ENCODE measurements at regions not wholly inside any gene's neighbourhood (a gene's known extent, or its start where the extent isn't known, plus 50 kb on each side); places are given as distances from the start of the nearest gene placed in this dataset.

DNA sequence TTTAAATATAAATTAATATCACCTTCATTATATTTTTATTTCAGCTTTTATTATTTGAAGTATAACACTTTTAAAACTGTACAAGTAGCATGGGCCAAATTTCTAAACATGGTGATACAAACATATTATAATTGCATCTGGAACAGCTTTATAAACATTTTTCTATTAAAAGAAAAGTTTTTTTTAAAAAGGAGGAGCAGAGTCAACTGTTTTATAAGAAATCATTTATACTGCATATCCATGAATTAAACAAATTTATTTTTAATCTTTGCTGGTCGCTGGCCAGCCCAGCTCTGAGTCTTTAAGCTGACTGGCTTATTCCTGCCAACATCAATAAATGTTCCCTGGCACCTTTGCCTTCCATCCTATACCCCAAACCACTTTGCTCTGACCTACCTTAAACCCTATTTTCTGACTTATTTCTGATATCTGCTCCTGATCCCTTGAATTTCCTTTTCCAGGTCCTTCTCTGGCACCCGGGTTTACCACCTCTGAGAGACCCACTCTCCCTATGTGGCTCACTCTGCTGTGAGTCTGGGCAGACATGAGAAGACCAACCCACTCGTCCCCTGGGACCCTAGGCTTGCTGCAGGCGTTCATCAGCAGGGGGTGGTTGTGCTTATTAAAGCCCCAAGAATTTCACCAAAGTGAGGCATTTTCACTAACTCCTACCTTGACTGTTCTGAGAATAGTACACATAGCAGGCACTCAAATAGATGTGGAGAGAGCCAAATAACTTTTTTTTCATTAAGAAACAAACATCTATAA, 220.3 kb downstream of the KLF12 start:
- Histone ChIP-seq H3K4me1 (no peaks in the 10 kb centered on the region), H3K27me3 (ENCODE audit: low read depth) (no peaks in the 10 kb centered on the region), H3K9me3 (no peaks in the 10 kb centered on the region), H3K4me3 (no peak overlapping the region), H3K36me3 (replicated peaks) (no peaks in the 10 kb centered on the region)
- no peak for DNase-seq (ENCODE audit: low spot score in 2 of 2)
- in situ Hi-C loops (cut with MboI; ENCODE audit: low sequenced_read_pairs): no loop called here

DNA sequence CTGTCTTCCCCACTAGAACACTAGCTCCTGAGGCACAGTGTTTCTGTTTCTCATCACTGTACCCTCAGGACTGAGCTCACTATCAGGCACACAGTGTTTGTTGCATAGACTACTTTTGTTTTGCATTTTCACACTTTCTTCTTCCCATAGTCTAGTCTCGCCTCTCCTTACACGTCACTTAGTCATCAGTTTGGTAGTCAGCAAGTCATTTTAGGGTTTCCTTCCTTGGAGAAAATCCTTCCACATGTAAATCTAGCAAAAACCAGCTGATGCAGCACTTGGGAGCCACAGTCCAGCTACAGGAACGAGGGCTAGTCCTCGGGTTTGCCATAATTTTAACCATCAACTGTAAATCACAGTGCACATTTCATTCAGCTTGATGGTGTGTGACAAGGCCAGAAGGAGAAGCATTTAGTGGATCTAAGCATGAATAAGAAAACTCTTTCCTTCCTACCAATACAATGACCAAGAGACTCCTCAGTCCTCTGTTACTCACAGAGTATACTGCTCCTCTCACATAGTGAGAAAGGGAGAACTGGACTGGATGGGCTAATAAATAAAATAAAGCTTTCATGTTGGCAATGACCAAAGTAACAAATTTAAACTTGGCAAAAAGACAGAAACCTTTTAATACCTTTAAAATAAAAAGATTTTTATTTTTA, 221.0 kb downstream of the KLF12 start:
- in situ Hi-C loops (cut with MboI; ENCODE audit: low sequenced_read_pairs): no loop called here
- DNase-seq (ENCODE audit: low spot score in 2 of 2): no peak
- Histone ChIP-seq H3K4me1 (no peaks in the 10 kb centered on the region), H3K27me3 (ENCODE audit: low read depth) (no peaks in the 10 kb centered on the region), H3K36me3 (replicated peaks) (no peaks in the 10 kb centered on the region), H3K4me3 (no peak overlapping the region), H3K9me3 (no peaks in the 10 kb centered on the region)

DNA sequence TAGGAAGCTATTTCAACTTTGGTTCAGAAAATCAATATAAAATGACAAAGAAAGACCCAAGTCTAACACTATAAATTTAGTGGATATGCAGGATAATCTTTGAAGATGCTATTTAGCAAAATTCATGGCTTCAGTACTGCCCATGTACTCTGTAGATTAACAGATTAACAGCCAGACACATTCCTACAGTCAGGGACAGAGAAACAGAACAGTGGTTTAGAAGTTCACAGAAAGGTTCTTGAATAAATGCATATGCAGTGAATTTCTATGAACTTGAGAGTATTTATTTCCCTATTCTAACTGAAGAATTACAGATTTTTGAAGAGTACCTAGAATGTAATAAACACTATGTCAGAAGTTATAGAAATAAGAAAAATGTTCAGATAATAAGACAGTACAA, 222.8 kb downstream of the KLF12 start:
- in situ Hi-C loops (cut with MboI; ENCODE audit: low sequenced_read_pairs): no loop called here
- Histone ChIP-seq H3K36me3 (replicated peaks) (no peaks in the 10 kb centered on the region), H3K27me3 (ENCODE audit: low read depth) (no peaks in the 10 kb centered on the region), H3K9me3 (no peaks in the 10 kb centered on the region), H3K4me3 (no peak overlapping the region), H3K4me1 (no peaks in the 10 kb centered on the region)
- no peak for DNase-seq (ENCODE audit: low spot score in 2 of 2)

DNA sequence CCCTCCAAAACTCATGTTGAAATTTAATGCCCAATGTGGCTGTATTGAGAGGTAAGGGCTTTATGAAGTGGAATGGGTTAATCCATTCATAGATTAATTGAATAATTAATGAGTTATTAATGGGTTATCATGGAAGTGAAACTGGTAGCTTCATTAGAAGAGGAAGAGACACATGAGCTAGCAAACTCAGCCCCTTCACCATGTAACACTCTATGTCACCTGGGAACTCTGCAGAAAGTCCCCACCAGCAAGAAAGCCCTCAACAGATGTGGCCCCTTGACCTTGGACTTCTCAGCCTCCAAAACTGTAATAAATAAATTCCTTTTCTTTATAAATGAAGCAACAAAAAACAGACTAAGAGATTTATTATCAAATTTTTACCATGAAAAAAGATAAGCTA, 223.5 kb downstream of the KLF12 start:
- H3K4me3 ChIP-seq: no peak overlapping the region
- in situ Hi-C loops (cut with MboI; ENCODE audit: low sequenced_read_pairs): no loop called here
- no peaks in the 10 kb centered on the region for H3K9me3 ChIP-seq
- H3K27me3 ChIP-seq (ENCODE audit: low read depth): no peaks in the 10 kb centered on the region
- no peaks in the 10 kb centered on the region for H3K36me3 ChIP-seq (replicated peaks)
- no peak for DNase-seq (ENCODE audit: low spot score in 2 of 2)
- no peaks in the 10 kb centered on the region for H3K4me1 ChIP-seq

DNA sequence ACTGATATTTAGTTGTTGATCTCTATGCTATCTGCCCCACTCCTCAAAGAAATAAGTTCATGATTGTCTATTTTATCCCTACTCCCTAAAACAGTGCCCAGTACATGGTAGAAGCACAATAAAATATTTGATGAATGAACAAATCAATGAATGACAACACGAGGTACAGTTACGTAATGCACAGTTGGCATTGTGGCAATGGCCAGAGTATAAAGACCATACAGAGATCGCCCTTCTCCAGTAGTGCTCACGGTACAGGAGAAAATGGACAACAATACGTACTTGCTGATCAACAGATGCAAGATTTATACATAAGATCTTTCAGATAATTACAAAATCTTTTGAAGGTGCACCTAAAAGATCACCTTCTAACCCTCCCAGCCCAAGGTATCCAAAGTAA, 225.4 kb downstream of the KLF12 start:
- Histone ChIP-seq H3K9me3 (no peaks in the 10 kb centered on the region), H3K36me3 (replicated peaks) (no peaks in the 10 kb centered on the region), H3K4me3 (no peak overlapping the region), H3K4me1 (no peaks in the 10 kb centered on the region), H3K27me3 (ENCODE audit: low read depth) (no peaks in the 10 kb centered on the region)
- in situ Hi-C loops (cut with MboI; ENCODE audit: low sequenced_read_pairs): no loop called here
- DNase-seq (ENCODE audit: low spot score in 2 of 2): no peak

DNA sequence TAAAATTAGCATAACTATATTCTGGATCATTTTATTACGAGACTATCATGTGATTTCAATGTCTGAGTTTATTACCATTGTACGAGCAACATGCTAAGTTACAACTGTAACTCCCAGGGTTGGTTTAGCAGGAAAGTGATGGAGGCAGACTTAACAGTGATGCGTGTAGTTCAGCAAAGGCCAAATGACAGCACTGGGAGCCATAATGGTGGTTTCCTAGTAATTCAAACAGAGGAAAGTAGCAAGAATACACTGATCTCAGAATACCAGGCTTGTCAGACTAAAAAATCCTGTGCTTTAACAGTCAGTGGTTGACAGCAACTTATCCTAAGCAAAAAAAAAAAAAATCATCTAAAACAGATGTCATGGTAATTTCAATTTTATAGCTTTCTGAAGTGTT, 229.6 kb downstream of the KLF12 start:
- DNase-seq (ENCODE audit: low spot score in 2 of 2): no peak
- Histone ChIP-seq H3K4me3 (no peak overlapping the region), H3K9me3 (no peaks in the 10 kb centered on the region), H3K36me3 (replicated peaks) (no peaks in the 10 kb centered on the region), H3K27me3 (ENCODE audit: low read depth) (no peaks in the 10 kb centered on the region), H3K4me1 (no peaks in the 10 kb centered on the region)
- in situ Hi-C loops (cut with MboI; ENCODE audit: low sequenced_read_pairs): no loop called here

DNA sequence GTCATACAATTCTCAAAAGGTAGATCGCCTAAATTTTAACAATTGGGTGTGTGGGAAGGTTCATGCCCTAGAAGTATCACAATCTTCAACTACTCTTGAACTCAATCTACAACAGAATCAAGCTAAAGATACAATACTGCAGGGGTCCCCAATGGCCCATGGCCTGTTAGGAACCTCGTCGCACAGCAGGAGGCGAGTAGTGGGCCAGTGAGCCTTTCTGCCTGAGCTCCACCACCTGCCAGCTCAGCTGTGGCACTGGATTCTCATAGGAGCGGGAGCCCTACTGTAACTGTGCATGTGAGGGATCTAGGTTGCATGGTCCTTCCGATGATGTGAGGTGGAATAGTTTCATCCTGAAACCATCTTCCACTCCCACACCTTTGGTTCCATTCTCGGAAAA, 230.6 kb downstream of the KLF12 start:
- no peaks in the 10 kb centered on the region for H3K27me3 ChIP-seq (ENCODE audit: low read depth)
- DNase-seq (ENCODE audit: low spot score in 2 of 2): no peak
- in situ Hi-C loops (cut with MboI; ENCODE audit: low sequenced_read_pairs): no loop called here
- H3K4me1 ChIP-seq: no peaks in the 10 kb centered on the region
- H3K36me3 ChIP-seq (replicated peaks): no peaks in the 10 kb centered on the region
- no peak overlapping the region for H3K4me3 ChIP-seq
- no peaks in the 10 kb centered on the region for H3K9me3 ChIP-seq

DNA sequence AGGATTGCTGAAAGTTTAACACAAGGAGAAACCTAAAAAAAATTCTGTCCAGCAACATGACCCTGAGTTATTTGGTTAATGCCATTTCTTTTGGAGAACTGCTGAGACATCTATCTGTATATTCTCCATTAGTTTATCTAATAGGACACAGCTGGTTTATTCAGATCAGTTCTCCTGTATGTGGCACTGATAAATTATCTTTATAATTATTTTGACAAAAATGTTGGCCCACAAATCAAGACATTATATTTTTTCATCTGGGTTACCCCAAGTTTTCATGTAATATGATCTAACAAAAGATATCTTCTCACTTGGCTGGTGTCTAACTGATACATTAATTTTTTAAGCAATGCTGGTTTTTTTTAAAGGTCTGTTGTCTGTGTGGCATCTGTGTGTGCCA, 231.4 kb downstream of the KLF12 start:
- no peak for DNase-seq (ENCODE audit: low spot score in 2 of 2)
- H3K9me3 ChIP-seq: no peaks in the 10 kb centered on the region
- H3K4me3 ChIP-seq: no peak overlapping the region
- H3K36me3 ChIP-seq (replicated peaks): no peaks in the 10 kb centered on the region
- in situ Hi-C loops (cut with MboI; ENCODE audit: low sequenced_read_pairs): no loop called here
- H3K4me1 ChIP-seq: no peaks in the 10 kb centered on the region
- no peaks in the 10 kb centered on the region for H3K27me3 ChIP-seq (ENCODE audit: low read depth)

DNA sequence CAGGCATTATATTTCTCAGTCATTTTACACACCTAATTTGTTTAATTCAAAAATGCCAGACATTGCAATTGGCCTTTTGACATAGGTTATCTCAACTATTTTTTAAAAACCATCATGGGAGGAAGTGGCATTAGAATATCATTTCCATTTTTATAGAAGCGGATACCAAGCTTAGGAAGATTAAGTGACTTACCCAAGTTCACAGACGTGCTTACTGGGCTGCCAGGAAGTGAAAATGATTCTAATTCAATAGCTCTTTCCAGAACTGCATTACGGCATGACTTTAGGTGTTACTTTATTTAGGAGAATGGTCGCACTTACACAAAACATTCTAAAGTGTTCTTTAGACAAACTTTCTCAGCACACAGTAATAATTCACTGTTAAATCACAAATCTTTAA, 231.9 kb downstream of the KLF12 start:
- DNase-seq (ENCODE audit: low spot score in 2 of 2): no peak
- Histone ChIP-seq H3K4me1 (no peaks in the 10 kb centered on the region), H3K4me3 (no peak overlapping the region), H3K9me3 (no peaks in the 10 kb centered on the region), H3K27me3 (ENCODE audit: low read depth) (no peaks in the 10 kb centered on the region), H3K36me3 (replicated peaks) (no peaks in the 10 kb centered on the region)
- in situ Hi-C loops (cut with MboI; ENCODE audit: low sequenced_read_pairs): no loop called here

DNA sequence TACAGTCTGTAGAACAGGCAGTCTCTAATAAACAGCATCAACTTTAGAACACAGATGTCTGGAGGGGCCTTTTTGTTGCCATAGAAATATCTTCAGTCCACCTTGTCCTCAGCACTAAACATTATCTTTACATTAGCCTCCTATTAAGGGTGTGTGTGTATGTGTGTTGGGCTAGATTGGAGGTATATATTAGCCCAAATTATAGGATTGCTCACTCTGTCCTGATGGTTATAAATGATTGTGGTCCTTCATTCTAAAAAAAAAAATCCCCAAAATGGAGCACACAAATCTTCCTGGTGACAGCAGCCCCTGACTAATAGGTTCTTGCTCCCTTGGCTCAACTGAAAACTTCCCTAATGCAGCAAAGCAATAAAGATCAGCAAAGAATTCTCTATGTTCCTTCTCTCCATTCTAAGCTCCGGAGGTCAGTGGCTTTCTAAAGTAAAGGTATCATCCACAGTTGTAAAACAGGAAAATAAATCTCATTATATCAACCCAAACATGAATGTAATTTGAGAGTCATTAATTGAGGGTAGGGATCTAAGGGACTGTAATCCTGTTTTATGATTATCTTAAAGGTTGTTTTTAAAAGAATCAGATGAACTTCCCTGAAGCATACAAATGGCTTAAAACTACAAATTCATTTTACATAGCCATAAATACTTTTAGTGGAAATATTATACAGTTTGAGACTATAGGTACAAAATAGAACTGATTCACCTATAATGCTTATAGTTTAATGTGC, 232.7 kb downstream of the KLF12 start:
- Histone ChIP-seq H3K9me3 (no peaks in the 10 kb centered on the region), H3K4me1 (no peaks in the 10 kb centered on the region), H3K4me3 (no peak overlapping the region), H3K27me3 (ENCODE audit: low read depth) (no peaks in the 10 kb centered on the region), H3K36me3 (replicated peaks) (no peaks in the 10 kb centered on the region)
- no peak for DNase-seq (ENCODE audit: low spot score in 2 of 2)
- in situ Hi-C loops (cut with MboI; ENCODE audit: low sequenced_read_pairs): no loop called here

DNA sequence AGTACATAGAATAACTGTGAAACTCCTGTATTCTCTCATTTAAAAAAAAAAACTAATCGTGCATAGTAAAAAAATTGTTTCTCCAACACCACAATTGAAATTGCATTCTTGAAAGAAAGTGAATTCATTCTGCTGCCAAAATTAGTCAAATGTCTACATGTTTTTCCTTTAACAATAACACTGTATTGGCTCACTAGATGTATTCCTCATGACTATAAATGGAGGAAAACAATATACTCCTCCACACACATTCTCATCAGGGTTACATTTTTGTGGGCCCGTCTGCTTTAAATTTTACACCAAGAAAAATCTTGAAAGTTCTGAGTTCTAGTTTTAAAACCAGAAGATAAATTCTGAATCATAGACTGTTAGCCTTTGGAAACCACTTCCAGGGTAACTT, 233.6 kb downstream of the KLF12 start:
- Histone ChIP-seq H3K4me3 (no peak overlapping the region), H3K4me1 (no peaks in the 10 kb centered on the region), H3K36me3 (replicated peaks) (no peaks in the 10 kb centered on the region), H3K27me3 (ENCODE audit: low read depth) (no peaks in the 10 kb centered on the region), H3K9me3 (no peaks in the 10 kb centered on the region)
- in situ Hi-C loops (cut with MboI; ENCODE audit: low sequenced_read_pairs): no loop called here
- DNase-seq (ENCODE audit: low spot score in 2 of 2): no peak

DNA sequence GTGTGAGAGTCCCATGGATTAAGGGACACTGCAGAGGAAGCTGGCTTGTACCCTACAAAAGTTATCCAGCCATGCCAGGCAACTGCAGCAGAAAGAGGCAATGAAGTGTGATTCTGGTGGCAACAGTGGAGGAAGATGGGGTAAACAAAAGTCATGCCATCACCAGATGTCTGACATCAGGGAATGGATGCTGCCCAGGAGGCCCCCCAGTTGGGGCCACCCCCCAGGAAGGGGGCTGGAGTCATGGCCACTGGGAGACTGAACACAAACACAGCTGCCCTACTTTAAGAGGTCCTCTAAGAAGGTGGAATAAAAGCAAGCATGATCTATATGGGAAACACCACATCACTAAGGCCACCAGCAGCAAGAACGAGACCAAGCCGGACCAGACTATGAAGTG, 235.3 kb downstream of the KLF12 start:
- Histone ChIP-seq H3K36me3 (replicated peaks) (no peaks in the 10 kb centered on the region), H3K9me3 (no peaks in the 10 kb centered on the region), H3K4me1 (no peaks in the 10 kb centered on the region), H3K27me3 (ENCODE audit: low read depth) (no peaks in the 10 kb centered on the region), H3K4me3 (no peak overlapping the region)
- DNase-seq (ENCODE audit: low spot score in 2 of 2): no peak
- in situ Hi-C loops (cut with MboI; ENCODE audit: low sequenced_read_pairs): no loop called here

DNA sequence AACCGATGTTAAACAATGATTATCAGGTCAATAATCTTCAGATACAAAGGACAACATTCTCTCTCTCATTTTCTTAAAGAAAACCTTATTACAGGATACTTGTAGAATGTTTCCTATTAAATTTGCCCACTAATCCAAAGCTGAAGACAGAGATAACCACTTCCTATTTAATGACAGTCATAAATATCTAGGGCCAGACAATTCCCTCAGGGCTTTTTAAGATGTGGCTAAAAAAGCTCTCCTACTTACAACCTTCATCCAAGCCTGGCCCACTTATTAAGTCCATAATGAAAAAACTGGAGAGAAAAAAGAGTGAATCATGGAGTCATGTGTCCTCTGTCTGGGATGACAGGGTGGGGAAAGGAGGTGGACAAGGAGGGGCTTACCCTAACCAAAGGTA, 235.9 kb downstream of the KLF12 start:
- DNase-seq (ENCODE audit: low spot score in 2 of 2): no peak
- no peaks in the 10 kb centered on the region for H3K4me1 ChIP-seq
- in situ Hi-C loops (cut with MboI; ENCODE audit: low sequenced_read_pairs): no loop called here

DNA sequence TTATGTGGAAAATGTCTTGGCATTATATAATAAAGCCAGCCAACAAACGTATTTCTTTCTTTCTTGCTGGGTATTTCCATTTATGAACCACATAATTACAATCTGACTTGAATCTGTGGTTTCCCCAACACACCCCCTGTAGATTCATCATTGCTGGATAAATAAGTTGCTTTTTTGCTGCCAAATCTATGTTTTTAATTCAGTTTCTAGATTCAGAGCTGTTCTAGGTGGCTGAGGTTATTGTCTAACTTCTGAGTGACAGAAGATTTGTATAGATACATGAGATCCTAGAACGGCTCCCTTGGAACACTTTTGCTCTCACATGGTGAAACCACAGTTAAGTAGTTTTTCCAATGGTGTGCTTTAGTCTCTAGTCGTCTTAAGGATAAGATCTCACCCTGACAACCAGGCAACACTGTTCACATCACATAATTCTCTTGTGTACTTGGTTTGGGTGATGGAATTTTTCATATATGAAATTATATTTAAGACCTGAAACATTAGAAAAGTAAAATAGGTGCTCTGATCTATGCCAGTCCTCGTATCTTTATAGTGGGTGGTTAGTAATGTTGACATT, 239.1 kb downstream of the KLF12 start:
- H3K27me3 ChIP-seq (ENCODE audit: low read depth): no peaks in the 10 kb centered on the region
- H3K36me3 ChIP-seq (replicated peaks): no peaks in the 10 kb centered on the region
- in situ Hi-C loops (cut with MboI; ENCODE audit: low sequenced_read_pairs): no loop called here
- no peak for DNase-seq (ENCODE audit: low spot score in 2 of 2)
- H3K4me1 ChIP-seq: no peaks in the 10 kb centered on the region
- H3K9me3 ChIP-seq: no peaks in the 10 kb centered on the region
- no peak overlapping the region for H3K4me3 ChIP-seq

More for the DNA sequence above, 235.9 kb downstream of the KLF12 start:
- Histone ChIP-seq H3K4me3 (no peak overlapping the region), H3K9me3 (no peaks in the 10 kb centered on the region), H3K36me3 (replicated peaks) (no peaks in the 10 kb centered on the region), H3K27me3 (ENCODE audit: low read depth) (no peaks in the 10 kb centered on the region)
